HG02973 (cell line): ENCODE measurements at regions not wholly inside any gene's neighbourhood (a gene's known extent, or its start where the extent isn't known, plus 50 kb on each side); places are given as distances from the start of the nearest gene placed in this dataset.
"Not testable (repeated sequence)": the region's sequence is repeated elsewhere in the genome, so short reads cannot be mapped to it uniquely, and the experiment has no call there.

Experiments
- ATAC-seq: cut with Tn5 transposase; IDR thresholded peaks from one replicate; pipeline ENCODE4 v1.9.1; 2021; ENCODE audit warnings: moderate library complexity; ENCODE audit not compliant: unreplicated experiment

DNA sequence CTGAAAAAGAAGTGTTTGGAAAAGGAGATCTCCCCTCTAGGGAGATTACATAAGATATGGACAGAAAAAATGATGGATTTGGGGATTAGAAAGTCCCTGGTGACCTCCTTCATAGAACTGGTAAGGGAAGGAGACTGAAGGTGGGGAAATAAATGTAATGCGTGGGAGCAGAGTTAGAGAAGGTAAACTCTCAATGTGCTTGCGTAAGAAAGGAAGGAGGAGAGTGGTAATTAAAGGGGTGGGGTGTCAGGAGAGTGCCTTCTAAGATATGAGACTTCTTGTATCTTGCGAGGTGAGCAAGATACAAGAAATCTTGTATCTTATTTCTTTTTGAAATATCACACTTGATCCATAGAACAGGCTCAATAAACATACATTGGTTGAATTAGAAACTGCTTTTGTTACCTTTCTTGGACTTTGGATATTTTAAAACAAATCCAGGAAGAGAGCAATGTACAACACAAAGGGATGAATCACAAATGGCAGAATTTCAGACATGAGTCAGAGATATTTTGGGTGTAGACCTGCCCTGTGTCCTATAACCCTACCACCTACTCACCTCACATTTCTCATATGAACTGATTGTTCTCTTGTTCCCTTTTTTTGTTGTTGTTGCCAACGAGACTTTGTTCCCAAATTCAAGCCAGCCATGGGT lies 342.4 kb downstream of the INSIG2 start:
- ATAC-seq = no peak

DNA sequence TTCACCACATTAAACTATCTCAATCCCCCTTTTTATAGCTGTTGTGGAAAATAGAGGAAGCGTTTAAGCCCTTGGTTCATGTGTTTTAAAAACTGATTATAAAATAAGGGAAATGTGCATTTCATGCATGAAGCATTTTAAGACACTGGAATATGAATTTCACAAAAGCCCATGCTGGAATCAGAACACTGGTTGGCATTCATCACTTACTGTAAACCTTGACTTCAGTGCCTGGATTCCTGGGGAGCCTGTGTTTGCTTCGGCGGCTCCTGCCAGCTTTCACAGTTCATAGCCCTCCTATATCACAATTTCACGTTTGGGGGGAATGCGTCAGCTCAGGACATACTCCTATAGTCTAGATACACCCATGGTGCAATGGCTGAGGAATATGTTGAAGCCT lies 336.9 kb downstream of the INSIG2 start:
- ATAC-seq = no peak

DNA sequence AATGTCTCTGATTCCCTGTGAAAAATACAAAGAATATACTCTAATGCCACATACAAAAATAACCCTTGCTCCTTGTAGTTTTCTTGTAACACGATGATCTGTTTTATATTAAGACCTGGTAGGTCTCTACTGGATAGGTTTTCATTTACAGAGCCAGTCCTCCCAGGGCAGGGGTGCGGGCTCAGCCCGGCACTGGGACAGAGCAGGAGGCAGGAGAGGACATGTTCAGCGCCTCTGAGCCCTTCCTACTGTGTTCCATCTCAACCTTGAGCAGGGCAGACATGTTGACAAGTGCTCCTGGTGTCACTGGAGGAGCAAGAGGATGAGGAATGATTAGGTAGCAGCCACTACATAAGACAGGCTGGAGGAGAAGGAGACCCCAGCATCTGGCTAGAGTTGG lies 335.5 kb downstream of the INSIG2 start:
- ATAC-seq = no peak

DNA sequence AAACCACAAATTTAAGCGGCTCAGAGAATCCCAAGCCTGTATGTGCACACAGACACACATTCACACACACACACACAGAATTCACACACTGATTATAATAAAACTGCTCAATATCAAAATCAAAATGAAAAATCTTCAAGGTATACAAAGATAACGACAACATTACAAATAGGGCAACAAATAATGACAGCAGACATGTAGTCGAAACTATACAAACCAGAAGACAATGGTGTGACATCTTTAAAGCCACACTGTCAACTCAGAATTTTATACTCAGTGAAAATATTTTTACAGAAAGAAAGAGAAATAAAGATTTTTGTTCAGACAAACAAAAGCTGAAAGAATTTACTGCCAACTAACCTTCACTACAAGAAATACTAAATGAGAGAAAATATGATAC lies 333.4 kb downstream of the INSIG2 start:
- ATAC-seq = no peak

DNA sequence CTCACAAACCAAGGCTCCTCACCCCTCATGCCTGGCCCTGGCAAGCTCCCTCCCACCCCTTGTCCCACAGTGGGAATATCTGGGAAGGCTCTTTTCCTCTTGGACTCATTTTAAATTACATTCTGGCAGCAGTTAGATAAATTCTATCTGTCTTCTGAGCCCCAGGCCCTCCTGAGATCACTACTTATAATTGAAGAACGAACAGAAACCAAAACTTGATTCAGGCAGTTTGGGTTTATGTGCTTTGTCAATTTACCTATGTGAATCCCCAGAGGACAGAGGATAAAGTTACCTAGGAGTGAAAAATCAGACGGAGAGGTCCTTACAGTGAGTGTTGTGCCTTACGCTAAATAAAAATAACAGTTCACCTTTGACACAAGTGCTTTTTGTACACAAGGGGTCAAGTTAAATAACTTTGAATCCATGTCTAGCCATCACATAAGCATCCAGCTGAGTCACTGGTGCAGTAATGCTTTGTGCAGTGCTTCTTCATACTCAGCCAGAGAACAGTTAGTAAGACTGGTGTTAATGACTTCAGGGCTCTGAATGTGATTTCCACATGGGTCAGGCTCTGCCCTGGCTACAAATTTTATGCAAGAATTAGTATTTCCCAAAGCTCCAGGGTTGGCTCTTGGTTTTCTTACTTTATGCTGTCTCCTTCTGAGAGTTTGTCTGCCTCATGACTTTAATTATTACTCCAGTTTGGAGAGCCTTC lies 329.3 kb downstream of the INSIG2 start:
- no peak for ATAC-seq

DNA sequence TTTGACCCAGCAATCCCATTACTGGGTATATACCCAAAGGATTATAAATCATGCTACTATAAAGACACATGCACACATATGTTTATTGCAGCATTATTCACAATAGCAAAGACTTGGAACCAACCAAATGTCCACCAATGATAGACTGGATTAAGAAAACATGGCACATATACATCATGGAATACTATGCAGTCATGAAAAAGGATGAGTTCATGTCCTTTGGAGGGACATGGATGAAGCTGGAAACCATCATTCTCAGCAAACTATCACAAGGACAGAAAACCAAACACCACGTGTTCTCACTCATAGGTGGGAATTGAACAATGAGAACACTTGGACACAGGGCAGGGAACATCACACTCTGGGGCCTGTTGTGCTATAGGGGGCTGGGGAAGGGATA lies 326.9 kb downstream of the INSIG2 start:
- ATAC-seq = not testable (repeated sequence)

DNA sequence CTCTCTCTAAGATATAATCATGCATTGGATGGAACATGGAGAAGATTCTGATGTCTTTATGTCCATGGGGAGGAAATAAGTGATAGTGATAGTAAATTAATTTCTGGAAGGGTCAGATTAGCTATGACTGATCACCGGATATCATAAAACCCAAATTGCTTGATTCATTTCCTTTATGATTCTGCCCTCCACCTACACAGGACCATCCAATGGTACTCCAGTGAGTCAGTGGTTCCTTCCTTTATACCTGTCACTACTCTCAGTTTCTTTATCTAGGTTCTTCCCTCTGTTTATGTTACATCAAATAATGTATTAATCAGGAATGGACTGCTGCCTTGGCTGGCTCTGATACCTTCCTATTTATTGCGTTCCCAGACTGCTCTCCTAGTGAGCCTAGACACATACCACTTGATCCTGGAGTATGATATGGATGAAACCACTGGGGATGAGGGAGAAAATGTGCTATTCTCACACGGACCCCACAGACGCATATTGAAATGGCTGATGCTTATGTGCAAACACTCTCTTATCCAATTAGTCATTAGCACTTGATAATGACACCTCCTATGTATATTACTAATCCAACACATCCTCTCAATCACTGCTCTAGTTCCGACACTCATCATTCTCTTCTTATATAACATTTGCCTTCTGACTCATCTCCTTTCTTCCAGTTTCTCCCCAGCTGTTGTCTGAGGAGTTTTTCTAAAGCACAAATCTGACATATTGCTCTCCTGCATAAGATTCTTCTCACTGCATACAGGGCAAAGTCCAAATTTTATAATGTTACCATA lies 315.6 kb downstream of the INSIG2 start:
- no peak for ATAC-seq

- no peak for ATAC-seq
Measured at GRCh38 chr2:118388771-118389170, 300.5 kb downstream of the INSIG2 start.

DNA sequence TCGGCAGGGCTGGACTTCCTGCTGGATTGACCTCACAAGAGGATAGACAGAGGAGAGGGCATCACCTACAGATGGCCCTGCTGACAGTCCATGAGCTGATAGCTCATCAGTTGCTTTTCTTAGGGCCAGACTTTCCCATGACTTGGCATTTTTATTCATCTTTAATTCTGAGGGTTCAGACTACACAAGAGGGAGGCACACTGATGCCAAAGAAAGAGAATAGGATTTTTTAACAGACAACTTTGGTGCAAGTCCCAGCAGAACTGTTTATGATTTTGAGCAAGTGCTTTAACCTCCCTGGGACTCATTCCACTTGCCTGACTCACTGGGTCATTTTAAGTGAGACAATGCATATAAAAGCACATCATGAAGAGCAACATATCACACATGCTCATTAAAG lies 299.2 kb downstream of the INSIG2 start:
- no peak for ATAC-seq

GRCh38 chr2:118386641-118387302 lies 298.5 kb downstream of the INSIG2 start:
- ATAC-seq = no peak

- no peak for ATAC-seq
Measured at GRCh38 chr2:118380915-118381653, 292.8 kb downstream of the INSIG2 start.

DNA sequence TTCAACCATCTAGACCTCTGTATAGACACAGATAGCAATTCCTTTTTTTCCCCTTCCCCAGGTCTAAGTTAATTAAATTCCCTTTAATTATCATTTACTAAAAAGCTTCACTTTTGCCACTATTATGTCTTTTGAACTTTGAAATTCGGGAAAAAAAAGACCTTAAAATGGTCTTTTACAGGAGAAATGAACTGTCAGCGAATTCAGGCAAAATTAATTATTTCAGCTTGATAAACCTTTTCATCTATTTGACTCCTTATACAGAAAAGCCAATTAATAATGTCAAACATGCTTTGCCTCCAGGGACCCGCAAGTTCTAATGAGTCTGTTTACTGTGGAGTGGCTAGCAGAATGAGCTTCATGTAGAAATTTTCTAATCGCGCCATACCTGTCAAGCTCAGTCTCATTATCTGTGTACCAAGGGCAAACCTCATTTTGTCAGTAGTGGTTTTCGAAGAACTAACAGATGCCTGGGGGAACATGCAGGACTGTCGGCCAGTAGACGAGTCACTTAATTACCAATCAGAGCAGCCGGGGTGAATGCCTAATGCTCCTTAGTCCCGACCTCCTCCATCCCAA lies 287.7 kb downstream of the INSIG2 start:
- no peak for ATAC-seq

DNA sequence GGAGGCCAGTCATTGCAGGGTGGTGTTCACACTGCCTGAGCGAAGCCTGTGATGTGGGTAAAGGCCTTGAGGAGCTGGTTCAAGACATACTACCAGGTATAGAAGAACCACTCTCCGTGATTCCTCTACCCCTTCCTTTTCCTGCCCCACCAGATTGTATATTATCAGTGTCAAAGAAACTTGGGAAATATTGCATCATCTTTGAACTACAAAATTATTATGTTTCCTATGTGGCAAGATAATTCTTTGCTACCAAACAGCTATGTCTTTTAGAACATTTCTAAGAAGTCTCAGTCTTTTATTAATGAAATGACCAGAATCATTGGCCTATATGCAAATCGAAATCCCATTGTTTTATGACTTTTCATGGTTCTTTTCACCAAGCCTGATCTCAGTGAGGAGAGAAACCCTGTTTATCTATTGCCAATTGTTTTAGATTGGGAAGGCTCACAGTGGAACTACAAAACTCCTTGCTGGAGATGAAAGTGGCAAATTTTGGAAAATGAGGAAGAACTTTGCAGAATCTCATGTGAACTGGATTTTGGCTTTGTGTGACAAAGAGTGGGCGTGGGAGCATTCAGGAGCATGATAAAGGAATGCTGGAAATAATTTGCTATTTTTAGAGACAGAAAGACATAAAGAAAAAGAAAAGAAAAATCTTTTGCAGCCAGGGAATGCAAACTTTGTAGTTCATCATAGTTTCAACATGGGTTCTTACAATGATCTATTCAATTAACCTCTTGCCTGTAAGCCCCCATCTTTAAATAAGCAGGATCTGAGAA lies 286.9 kb downstream of the INSIG2 start:
- ATAC-seq = no peak

DNA sequence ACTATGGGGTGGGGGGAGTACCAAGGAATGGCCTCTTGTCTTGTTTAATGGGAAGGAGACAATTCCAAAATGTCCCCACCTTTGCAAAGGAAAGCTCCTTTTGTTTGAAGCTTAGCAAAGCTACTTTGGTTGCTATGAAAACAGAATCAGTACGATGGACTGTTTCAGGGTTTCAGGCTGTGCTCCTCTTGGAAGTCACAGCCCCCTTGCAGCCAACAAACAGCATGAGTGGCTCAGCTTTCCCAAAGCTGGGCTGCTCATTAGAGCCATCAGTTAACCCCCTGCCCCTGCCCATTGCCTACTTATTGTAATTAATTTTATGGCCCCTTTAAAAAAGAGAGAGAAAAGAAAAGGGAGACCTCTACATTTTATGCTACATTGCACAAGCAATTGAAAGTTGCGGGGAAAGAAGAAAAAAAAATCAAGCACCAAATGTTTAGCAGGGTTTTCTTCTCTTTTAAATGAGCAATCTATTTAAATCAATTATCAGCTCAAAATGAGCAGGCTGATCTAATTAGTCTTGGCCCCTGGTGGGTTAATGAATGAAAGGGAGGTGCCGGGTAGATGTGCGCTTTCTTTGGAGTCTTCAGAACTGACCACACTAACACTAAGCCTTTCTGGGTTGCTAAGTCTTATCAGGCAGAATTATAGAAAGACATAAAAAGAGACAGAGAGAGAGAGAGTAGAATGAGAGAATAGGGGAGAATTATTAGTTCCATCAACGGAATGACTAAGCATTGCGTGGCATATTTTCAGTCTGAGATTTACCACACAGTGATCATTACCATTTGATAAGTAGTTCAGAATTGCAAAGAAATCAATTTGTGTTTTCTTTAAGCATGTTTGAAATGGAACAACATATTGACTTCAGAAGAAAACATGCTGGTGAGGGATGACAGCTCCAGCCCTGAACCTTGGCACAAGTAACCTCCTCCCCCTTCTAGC lies 284.9 kb downstream of the INSIG2 start:
- ATAC-seq = no peak

- ATAC-seq = no peak
Measured at GRCh38 chr2:118371515-118371914, 283.2 kb downstream of the INSIG2 start.

DNA sequence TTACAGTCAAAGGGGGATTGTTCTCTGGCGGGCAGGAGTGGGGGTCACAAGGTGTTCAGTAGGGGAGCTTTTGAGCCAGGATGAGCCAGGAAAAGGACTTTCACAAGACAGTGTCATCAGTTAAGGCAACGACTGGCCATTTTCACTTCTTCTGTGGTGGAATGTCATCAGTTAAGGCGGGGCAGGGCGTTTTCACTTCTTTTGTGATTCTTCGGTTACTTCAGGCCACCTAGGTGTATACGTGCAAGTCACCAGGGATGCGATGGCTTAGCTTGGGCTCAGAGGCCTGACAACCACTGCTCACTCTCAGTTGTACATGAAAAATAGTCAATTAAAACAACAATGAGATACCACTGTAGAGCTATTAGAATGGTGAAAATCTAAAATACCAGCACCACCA lies 281.2 kb downstream of the INSIG2 start:
- not testable (repeated sequence) for ATAC-seq

- ATAC-seq = no peak
Measured at GRCh38 chr2:118363604-118364003, 275.3 kb downstream of the INSIG2 start.

DNA sequence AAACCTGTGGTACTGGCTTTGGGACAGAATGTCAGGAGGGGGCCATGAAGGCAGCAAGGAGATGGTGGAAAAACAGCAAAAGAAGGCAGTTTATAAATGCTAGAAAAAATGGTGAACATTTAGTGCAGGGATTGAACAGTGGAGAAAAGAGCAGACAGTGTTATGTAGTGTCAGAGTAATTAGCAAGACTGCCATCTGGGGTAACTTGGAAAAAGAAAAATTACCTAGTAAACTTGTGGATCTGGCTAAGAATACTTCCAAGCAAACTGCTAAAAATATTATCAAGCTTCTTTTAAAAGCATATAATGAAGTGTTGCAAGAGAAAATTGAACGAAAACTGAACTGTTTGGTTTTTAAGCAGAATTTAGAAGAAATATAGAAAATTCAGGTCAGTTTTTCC lies 267.8 kb downstream of the INSIG2 start:
- ATAC-seq = no peak

DNA sequence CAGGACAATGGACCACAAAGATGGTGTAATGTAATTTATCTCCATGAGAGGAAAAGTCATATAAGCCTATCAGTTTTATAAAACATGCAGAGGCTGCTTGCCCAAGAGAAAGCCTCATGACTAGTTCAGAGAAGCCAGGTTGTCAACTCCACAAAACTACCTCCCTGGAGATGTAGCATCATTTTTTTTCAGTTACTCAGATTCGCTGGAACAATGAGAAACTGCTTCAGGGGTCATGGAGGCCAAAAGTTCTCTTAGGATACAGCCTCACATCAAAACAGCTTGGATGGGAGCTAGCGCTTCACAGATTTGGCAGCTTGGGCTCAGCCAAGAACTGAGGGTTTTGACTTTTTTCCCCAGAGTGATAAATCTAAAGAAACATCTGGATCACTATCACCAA lies 263.5 kb downstream of the INSIG2 start:
- ATAC-seq = no peak
